Endothelial cell (in vitro differentiated cells): ENCODE measurements at regions not wholly inside any gene's neighbourhood (a gene's known extent, or its start where the extent isn't known, plus 50 kb on each side); places are given as distances from the start of the nearest gene placed in this dataset.

ENCODE experiments used
- DNase-seq: peaks from one replicate; pipeline ENCODE4 v3.0.0; 2021; ENCODE audit warnings: low spot score
- H3K27ac Mint-ChIP-seq: one replicate; pipeline ENCODE4 v1.8.0; 2021; ENCODE audit warnings: mixed read lengths, inconsistent platforms; ENCODE audit not compliant: unreplicated experiment
- H3K27me3 Mint-ChIP-seq: one replicate; pipeline ENCODE4 v1.8.0; 2021; ENCODE audit warnings: mild to moderate bottlenecking, moderate library complexity, mixed read lengths, inconsistent platforms; ENCODE audit not compliant: unreplicated experiment
- H3K36me3 Mint-ChIP-seq: one replicate; pipeline ENCODE4 v1.8.0; 2021; ENCODE audit warnings: mild to moderate bottlenecking, low read depth, mixed read lengths, inconsistent platforms; ENCODE audit not compliant: unreplicated experiment
- H3K4me1 Mint-ChIP-seq: one replicate; pipeline ENCODE4 v1.8.0; 2021; ENCODE audit warnings: mild to moderate bottlenecking, mixed read lengths, inconsistent platforms; ENCODE audit not compliant: unreplicated experiment
- H3K4me3 Mint-ChIP-seq: one replicate; pipeline ENCODE4 v1.8.0; 2021; ENCODE audit warnings: mild to moderate bottlenecking, mixed read lengths, inconsistent platforms; ENCODE audit not compliant: unreplicated experiment
- H3K9me3 Mint-ChIP-seq: one replicate; pipeline ENCODE4 v1.8.0; 2021; ENCODE audit warnings: mixed read lengths, inconsistent platforms; ENCODE audit not compliant: unreplicated experiment
- TF ChIP-seq, protein P1 (sequence below): fragments of 200-600 bp; sonication (generic); IDR thresholded peaks from one replicate; pipeline ENCODE4 v1.5.0; 2021; ENCODE audit warnings: antibody characterized with exemption; ENCODE audit not compliant: unreplicated experiment

DNA sequence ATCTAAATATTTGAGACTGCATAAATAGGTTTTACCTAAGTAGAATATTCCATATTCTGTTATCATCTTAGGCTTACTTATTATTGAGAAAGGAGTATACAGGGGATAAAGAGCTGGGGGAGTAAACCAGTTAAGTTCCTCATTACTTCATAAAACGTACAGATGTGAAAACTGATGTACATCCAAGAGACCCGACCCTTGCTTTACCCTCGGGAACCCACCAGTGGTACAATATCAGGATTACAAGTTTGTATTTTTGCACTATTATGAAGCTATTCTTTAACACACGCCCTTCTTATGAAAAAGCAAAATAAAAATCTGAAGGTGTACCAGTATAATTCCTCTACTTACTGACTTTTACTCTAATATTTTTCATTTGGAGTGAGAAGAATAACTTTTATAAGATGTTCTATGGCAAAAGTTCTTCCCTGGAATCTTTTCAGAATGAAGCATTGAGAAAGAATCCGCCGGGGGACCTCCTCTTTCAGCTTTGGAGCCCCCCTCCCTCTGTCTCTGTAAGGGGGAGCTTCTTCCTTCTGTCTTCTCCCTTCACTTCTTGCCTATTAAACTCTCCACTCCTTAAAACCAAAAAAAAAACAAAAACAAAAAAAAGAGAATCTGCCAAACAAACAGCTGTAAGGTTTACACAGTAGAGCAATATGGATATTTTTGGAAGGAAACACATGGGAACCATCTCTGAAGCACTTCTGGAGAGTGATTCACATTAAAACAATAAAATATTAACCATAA lies 550.0 kb downstream of the TNS3 start:
- Mint-ChIP-seq H3K27me3 (no peaks in the 10 kb centered on the region), H3K4me1 (no peaks in the 10 kb centered on the region), H3K4me3 (no peak overlapping the region), H3K9me3 (no peaks in the 10 kb centered on the region), H3K27ac (no peak overlapping the region), H3K36me3 (no peaks in the 10 kb centered on the region)
- DNase-seq, result no peak
- TF ChIP-seq, protein P1, sequence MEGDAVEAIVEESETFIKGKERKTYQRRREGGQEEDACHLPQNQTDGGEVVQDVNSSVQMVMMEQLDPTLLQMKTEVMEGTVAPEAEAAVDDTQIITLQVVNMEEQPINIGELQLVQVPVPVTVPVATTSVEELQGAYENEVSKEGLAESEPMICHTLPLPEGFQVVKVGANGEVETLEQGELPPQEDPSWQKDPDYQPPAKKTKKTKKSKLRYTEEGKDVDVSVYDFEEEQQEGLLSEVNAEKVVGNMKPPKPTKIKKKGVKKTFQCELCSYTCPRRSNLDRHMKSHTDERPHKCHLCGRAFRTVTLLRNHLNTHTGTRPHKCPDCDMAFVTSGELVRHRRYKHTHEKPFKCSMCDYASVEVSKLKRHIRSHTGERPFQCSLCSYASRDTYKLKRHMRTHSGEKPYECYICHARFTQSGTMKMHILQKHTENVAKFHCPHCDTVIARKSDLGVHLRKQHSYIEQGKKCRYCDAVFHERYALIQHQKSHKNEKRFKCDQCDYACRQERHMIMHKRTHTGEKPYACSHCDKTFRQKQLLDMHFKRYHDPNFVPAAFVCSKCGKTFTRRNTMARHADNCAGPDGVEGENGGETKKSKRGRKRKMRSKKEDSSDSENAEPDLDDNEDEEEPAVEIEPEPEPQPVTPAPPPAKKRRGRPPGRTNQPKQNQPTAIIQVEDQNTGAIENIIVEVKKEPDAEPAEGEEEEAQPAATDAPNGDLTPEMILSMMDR, result no peak

- Mint-ChIP-seq H3K9me3 (no peaks in the 10 kb centered on the region), H3K27ac (no peak overlapping the region), H3K4me1 (no peaks in the 10 kb centered on the region), H3K4me3 (no peak overlapping the region), H3K36me3 (no peaks in the 10 kb centered on the region), H3K27me3 (no peaks in the 10 kb centered on the region)
- TF ChIP-seq, protein P1, result no peak
- no peak for DNase-seq
Measured at GRCh38 chr7:47028284-47028683, 553.6 kb downstream of the TNS3 start.

DNA sequence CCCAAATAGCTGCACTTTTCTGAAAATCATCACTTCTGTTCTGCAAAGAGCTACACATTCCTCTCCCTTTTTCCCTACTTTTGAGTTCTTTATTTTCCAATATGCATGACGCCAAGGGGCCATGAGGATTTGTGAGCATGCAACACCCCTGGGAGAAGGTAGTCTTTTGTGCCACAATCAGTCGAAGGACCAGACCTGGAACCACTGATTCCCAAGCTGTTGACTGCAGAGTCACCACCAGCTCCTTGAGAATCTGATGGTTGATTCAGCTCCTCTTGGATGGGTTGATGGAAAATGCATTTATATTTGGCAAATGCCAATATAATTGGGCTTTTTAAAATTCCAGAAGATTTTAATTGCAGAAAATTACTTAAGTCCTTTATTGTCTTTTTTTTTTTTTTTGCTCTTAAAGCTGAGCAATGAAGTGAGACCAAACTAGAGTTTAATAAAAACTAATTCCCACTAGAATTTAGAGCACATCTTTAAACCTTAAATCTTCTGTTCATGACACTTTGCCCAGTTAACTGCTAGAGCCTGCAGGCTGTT lies 554.1 kb downstream of the TNS3 start:
- TF ChIP-seq, protein P1, result no peak
- Mint-ChIP-seq H3K9me3 (no peaks in the 10 kb centered on the region), H3K27ac (no peak overlapping the region), H3K27me3 (no peaks in the 10 kb centered on the region), H3K4me3 (no peak overlapping the region), H3K36me3 (no peaks in the 10 kb centered on the region), H3K4me1 (no peaks in the 10 kb centered on the region)
- DNase-seq, result no peak

- Mint-ChIP-seq H3K9me3 (no peaks in the 10 kb centered on the region), H3K36me3 (no peaks in the 10 kb centered on the region), H3K27me3 (no peaks in the 10 kb centered on the region), H3K4me3 (no peak overlapping the region), H3K4me1 (no peaks in the 10 kb centered on the region), H3K27ac (no peak overlapping the region)
- TF ChIP-seq, protein P1, result no peak
- no peak for DNase-seq
Measured at GRCh38 chr7:47026780-47027361, 555.0 kb downstream of the TNS3 start.

GRCh38 chr7:47024991-47025390 lies 556.9 kb downstream of the TNS3 start:
- DNase-seq, result no peak
- TF ChIP-seq, protein P1, result no peak
- H3K4me3 Mint-ChIP-seq, result no peak overlapping the region

More at GRCh38 chr7:47024991-47025390, 556.9 kb downstream of the TNS3 start:
- no peaks in the 10 kb centered on the region for H3K36me3 Mint-ChIP-seq
- no peaks in the 10 kb centered on the region for H3K4me1 Mint-ChIP-seq
- H3K27me3 Mint-ChIP-seq, result peaks cover 2% of the 10 kb centered on the region
- H3K9me3 Mint-ChIP-seq, result no peaks in the 10 kb centered on the region
- H3K27ac Mint-ChIP-seq, result no peak overlapping the region
